ENCODE measurements at regions not wholly inside any gene's neighbourhood (a gene's known extent, or its start where the extent isn't known, plus 50 kb on each side); places are given as distances from the start of the nearest gene placed in this dataset.
"Not testable (repeated sequence)": the region's sequence is repeated elsewhere in the genome, so short reads cannot be mapped to it uniquely, and the experiment has no call there.

DNA sequence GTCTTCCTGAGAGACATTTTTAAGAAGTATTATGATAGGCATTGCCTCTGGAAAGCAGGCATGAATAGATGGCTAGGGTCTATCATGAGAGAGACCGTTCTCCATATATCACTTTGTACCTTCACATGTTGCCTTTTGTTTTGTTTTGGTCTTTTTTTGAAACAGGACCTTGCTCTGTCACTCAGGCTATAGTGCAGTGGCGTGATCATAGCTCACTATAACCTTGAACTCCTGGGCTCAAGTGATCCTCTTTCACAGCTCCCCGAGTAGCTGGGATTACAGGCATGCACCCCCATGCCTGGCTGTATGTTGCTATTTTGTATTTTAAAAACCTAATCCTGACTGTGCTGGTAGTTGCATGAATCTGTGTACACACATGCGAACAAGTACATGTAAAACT, 869.6 kb upstream of the DEFB115 start:
- TF ChIP-seq CTCF, POLR2A (IDR thresholded peaks at IDR 0.05): not testable (repeated sequence)
